Pancreas (tissue), 10 donors: ENCODE measurements at regions not wholly inside any gene's neighbourhood (a gene's known extent, or its start where the extent isn't known, plus 50 kb on each side); places are given as distances from the start of the nearest gene placed in this dataset.
"Not testable (repeated sequence)": the region's sequence is repeated elsewhere in the genome, so short reads cannot be mapped to it uniquely, and the experiment has no call there.

Experiments
- ATAC-seq, 4 donors: fragments of 200-7000 bp; cut with Tn5 transposase; one replicate each; pipeline versions ENCODE4 v1.8.0 to v1.9.1; 2020; ENCODE audit warnings: mild to moderate bottlenecking in 4 of 4, moderate library complexity in 4 of 4
- DNase-seq, 6 donors: peaks; one replicate each; pipeline ENCODE4 v3.0.0-alpha.2; 2020
- FAIRE-seq: peaks from 2 replicates; lab custom pipeline; 2012; peaks lifted over from hg19 to GRCh38; lab: Jason Lieb, UNC
- H3K27ac ChIP-seq, 4 donors: fragments of 200-600 bp; sonication (generic); 1 replicate in 3 of 4; 2 replicates in 1 of 4; pipeline versions ENCODE4 v1.5.0 to v1.8.0; 2020
- H3K27me3 ChIP-seq, 4 donors: fragments of 200-600 bp; one replicate each; pipeline ENCODE4 v1.8.0; 2021
- H3K36me3 ChIP-seq, 3 donors: fragments of 200-600 bp; sonication (generic) in 1 of 3; one replicate each; pipeline versions ENCODE4 v1.5.0 to v1.8.0; 2020 to 2021
- H3K4me1 ChIP-seq, 3 donors: fragments of 200-600 bp; one replicate each; pipeline ENCODE4 v1.8.0; 2021
- H3K4me3 ChIP-seq, 4 donors: fragments of 200-600 bp; sonication (generic) in 2 of 4; one replicate each; pipeline versions ENCODE4 v1.5.0 to v1.8.0; 2020 to 2021
- H3K9me3 ChIP-seq, 4 donors: fragments of 200-600 bp; one replicate each; pipeline ENCODE4 v1.8.0; 2021
- CTCF ChIP-seq, 4 donors: fragments of 200-600 bp; sonication (generic) in 3 of 4; IDR thresholded peaks; one replicate each; pipeline versions ENCODE4 v1.5.0 to v1.8.0; 2021; ENCODE audit warnings: antibody characterized with exemption in 4 of 4
- WGBS, 2 donors: extraction: QIAGEN DNeasy Blood & Tissue Kit; methylation state at CpG; one replicate each; pipeline ENCODE4 v1.1.7; 2013; 5-methylcytosine and 5-hydroxymethylcytosine counted together
- intact Hi-C, 3 donors: fragments of 100-400 bp; cut with DNase I; formaldehyde crosslinking; loops; one replicate each; pipeline versions ENCODE4 v1.11.1 to v1.14.2; 2022
- donor health status: healthy with polysubstance abuse.
- donor health status: DM: no; HTN: no; CAD: no; lungs with moderate emphysema.
- donor health status: DM: no; HTN: no; CAD: no.
- donor health status: control.
- donor health status: control.
- donor health status: Bipolar disorder and iron deficiency.
- donor health status: DM: yes; HTN: yes; CAD: no.
- donor health status: DM: no; HTN: no; CAD: no.
- donor health status: DM: no; HTN: no; CAD: no.
- donor health status: DM: yes; HTN: yes; CAD: no.

- no peak for TF ChIP-seq CTCF (IDR thresholded peaks at IDR 0.05)
- Histone ChIP-seq H3K9me3 (no peaks in the 10 kb centered on the region), H3K4me1 (no peaks in the 10 kb centered on the region), H3K27ac (no peak overlapping the region), H3K36me3 (no peaks in the 10 kb centered on the region), H3K4me3 (no peak overlapping the region), H3K27me3 (no peaks in the 10 kb centered on the region)
- intact Hi-C loops, result no loop called here
- FAIRE-seq (no peak), ATAC-seq (no peak), DNase-seq (no peak)
- WGBS, 2 donors, result 44 to 45% methylated on average over 1 of the region's 1 CpG
Measured at GRCh38 chr2:64246962-64247361, 102.7 kb upstream of the PELI1 start.

- H3K4me3 ChIP-seq, result no peak overlapping the region
- H3K27ac ChIP-seq, result no peak overlapping the region
- TF ChIP-seq CTCF (IDR thresholded peaks at IDR 0.05), result no peak
- intact Hi-C loops, result no loop called here
- no peak for ATAC-seq
- FAIRE-seq, result no peak
- 85 to 95% methylated on average over 3 of the region's 3 CpGs for WGBS, 2 donors
- H3K4me1 ChIP-seq, result no peaks in the 10 kb centered on the region
- H3K36me3 ChIP-seq, result no peaks in the 10 kb centered on the region
- H3K9me3 ChIP-seq, result no peaks in the 10 kb centered on the region
- DNase-seq, result no peak
- no peaks in the 10 kb centered on the region for H3K27me3 ChIP-seq
Measured at GRCh38 chr2:64249426-64249825, 105.2 kb upstream of the PELI1 start.

- TF ChIP-seq CTCF (IDR thresholded peaks at IDR 0.05), result no peak
- intact Hi-C loops, result no loop called here
- 83 to 86% methylated on average over 2 of the region's 2 CpGs for WGBS, 2 donors
- Histone ChIP-seq H3K4me3 (no peak overlapping the region), H3K4me1 (no peaks in the 10 kb centered on the region), H3K36me3 (no peaks in the 10 kb centered on the region), H3K27ac (no peak overlapping the region), H3K27me3 (no peaks in the 10 kb centered on the region), H3K9me3 (no peaks in the 10 kb centered on the region)
- no peak for ATAC-seq
- no peak for DNase-seq
- FAIRE-seq, result no peak
Measured at GRCh38 chr2:64250063-64250462, 105.8 kb upstream of the PELI1 start.

- DNase-seq, result no peak
- H3K27ac ChIP-seq, result no peak overlapping the region
- no peak for FAIRE-seq
- H3K4me3 ChIP-seq, result no peak overlapping the region
- no peaks in the 10 kb centered on the region for H3K4me1 ChIP-seq
- 87 to 91% methylated on average over 7 of the region's 7 CpGs for WGBS, 2 donors
- no peaks in the 10 kb centered on the region for H3K36me3 ChIP-seq
- ATAC-seq, result no peak
- H3K27me3 ChIP-seq, result no peaks in the 10 kb centered on the region
- no peak for TF ChIP-seq CTCF (IDR thresholded peaks at IDR 0.05)
- H3K9me3 ChIP-seq, result no peaks in the 10 kb centered on the region
- intact Hi-C loops, result no loop called here
Measured at GRCh38 chr2:64250751-64251423, 106.7 kb upstream of the PELI1 start.

- H3K27me3 ChIP-seq, result no peaks in the 10 kb centered on the region
- TF ChIP-seq CTCF (IDR thresholded peaks at IDR 0.05), result no peak
- ATAC-seq (no peak), DNase-seq (no peak), FAIRE-seq (no peak)
- 78 to 80% methylated on average over 5 of the region's 5 CpGs for WGBS, 2 donors
- H3K36me3 ChIP-seq, result no peaks in the 10 kb centered on the region
- intact Hi-C loops, result no loop called here
- no peak overlapping the region for H3K4me3 ChIP-seq
- no peaks in the 10 kb centered on the region for H3K9me3 ChIP-seq
- no peak overlapping the region for H3K27ac ChIP-seq
- H3K4me1 ChIP-seq, result no peaks in the 10 kb centered on the region
Measured at GRCh38 chr2:64251497-64252250, 107.5 kb upstream of the PELI1 start.

GRCh38 chr2:64252251-64252978 is 108.2 kb upstream of the PELI1 start:
- H3K9me3 ChIP-seq, intact Hi-C loops, DNase-seq, H3K27me3 ChIP-seq, H3K36me3 ChIP-seq, H3K4me3 ChIP-seq, H3K4me1 ChIP-seq, H3K27ac ChIP-seq, ATAC-seq, FAIRE-seq: not testable (repeated sequence)
- 80 to 89% methylated on average over 9 of the region's 11 CpGs for WGBS, 2 donors

- H3K27me3 ChIP-seq, H3K36me3 ChIP-seq, ATAC-seq, H3K9me3 ChIP-seq, intact Hi-C loops, H3K4me3 ChIP-seq, FAIRE-seq, H3K27ac ChIP-seq, H3K4me1 ChIP-seq, DNase-seq: not testable (repeated sequence)
- 79 to 82% methylated on average over 6 to 8 of the region's 9 CpGs for WGBS, 2 donors
Measured at GRCh38 chr2:64253421-64253820, 109.2 kb upstream of the PELI1 start.
